NB4 (cell line): ENCODE measurements at regions not wholly inside any gene's neighbourhood (a gene's known extent, or its start where the extent isn't known, plus 50 kb on each side); places are given as distances from the start of the nearest gene placed in this dataset.

ENCODE experiments used
- DNase-seq: peaks from one replicate; pipeline ENCODE4 v3.0.0; 2010; ENCODE audit warnings: low read depth
- H3K4me3 ChIP-seq: one replicate; pipeline ENCODE4 v1.5.1; 2011; ENCODE audit warnings: mild to moderate bottlenecking, low read depth, low read length, moderate library complexity
- MYC ChIP-seq: IDR thresholded peaks from 2 replicates; pipeline ENCODE4 v1.6.1; 2011; ENCODE audit warnings: low read depth, low read length
- POLR2A ChIP-seq: IDR thresholded peaks from 2 replicates; pipeline ENCODE4 v1.6.1; 2011; ENCODE audit warnings: mild to moderate bottlenecking; ENCODE audit not compliant: insufficient read length; ENCODE audit errors: extremely low read depth
- TF ChIP-seq, protein P1 (sequence below): IDR thresholded peaks from one replicate; pipeline ENCODE4 v1.5.1; 2012; ENCODE audit warnings: low read depth, low read length
- TF ChIP-seq, protein P2 (sequence below): IDR thresholded peaks from 2 replicates; pipeline ENCODE4 v1.6.1; 2011; ENCODE audit warnings: low read depth, low read length

GRCh38 chr3:124535306-124535705 lies 194.9 kb upstream of the UMPS start:
- no peak overlapping the region for H3K4me3 ChIP-seq
- no peak for DNase-seq
- TF ChIP-seq, protein P1, sequence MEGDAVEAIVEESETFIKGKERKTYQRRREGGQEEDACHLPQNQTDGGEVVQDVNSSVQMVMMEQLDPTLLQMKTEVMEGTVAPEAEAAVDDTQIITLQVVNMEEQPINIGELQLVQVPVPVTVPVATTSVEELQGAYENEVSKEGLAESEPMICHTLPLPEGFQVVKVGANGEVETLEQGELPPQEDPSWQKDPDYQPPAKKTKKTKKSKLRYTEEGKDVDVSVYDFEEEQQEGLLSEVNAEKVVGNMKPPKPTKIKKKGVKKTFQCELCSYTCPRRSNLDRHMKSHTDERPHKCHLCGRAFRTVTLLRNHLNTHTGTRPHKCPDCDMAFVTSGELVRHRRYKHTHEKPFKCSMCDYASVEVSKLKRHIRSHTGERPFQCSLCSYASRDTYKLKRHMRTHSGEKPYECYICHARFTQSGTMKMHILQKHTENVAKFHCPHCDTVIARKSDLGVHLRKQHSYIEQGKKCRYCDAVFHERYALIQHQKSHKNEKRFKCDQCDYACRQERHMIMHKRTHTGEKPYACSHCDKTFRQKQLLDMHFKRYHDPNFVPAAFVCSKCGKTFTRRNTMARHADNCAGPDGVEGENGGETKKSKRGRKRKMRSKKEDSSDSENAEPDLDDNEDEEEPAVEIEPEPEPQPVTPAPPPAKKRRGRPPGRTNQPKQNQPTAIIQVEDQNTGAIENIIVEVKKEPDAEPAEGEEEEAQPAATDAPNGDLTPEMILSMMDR, result no peak
- no peak for TF ChIP-seq POLR2A
- TF ChIP-seq, protein P2, sequence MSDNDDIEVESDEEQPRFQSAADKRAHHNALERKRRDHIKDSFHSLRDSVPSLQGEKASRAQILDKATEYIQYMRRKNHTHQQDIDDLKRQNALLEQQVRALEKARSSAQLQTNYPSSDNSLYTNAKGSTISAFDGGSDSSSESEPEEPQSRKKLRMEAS, result no peak
- no peak for TF ChIP-seq MYC

DNA sequence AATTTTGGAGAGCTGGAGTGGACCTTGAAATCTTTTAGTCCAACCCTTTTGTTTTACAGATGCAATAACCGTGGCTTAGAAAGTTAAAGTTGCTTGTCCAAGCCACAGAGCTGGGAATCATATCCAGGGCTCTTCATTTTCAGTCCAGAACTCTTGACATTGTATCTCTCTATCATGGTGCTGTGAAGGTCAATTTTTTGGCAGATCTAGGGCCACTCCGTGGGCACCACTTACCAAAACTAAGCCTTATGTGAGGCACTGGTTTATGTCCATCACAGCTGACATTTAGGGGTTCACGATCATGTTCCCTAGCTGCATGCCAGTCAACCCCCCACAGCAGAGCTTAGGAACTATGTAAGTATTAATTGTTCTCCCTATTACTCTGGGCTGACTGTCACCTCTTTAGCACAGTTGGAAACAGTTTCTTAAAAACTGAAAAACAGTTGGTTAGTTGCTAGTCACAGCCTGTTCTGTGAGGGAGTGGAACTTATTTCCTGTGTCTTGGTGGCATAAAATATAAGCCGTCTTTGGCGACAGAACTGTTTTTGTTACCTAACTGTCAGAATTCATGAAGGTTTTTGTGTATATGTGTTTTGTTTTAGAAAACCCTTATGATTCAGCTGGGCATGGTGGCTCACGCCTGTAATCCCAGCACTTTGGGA lies 189.6 kb upstream of the UMPS start:
- no peak for TF ChIP-seq POLR2A
- TF ChIP-seq, protein P1, result no peak
- TF ChIP-seq MYC, result no peak
- TF ChIP-seq, protein P2, result no peak
- no peak for DNase-seq
- H3K4me3 ChIP-seq, result no peak overlapping the region

- H3K4me3 ChIP-seq, result no peak overlapping the region
- no peak for DNase-seq
- TF ChIP-seq, protein P2, result no peak
- TF ChIP-seq MYC (no peak), POLR2A (no peak)
- TF ChIP-seq, protein P1, result no peak
Measured at GRCh38 chr3:124542214-124542869, 187.9 kb upstream of the UMPS start.

DNA sequence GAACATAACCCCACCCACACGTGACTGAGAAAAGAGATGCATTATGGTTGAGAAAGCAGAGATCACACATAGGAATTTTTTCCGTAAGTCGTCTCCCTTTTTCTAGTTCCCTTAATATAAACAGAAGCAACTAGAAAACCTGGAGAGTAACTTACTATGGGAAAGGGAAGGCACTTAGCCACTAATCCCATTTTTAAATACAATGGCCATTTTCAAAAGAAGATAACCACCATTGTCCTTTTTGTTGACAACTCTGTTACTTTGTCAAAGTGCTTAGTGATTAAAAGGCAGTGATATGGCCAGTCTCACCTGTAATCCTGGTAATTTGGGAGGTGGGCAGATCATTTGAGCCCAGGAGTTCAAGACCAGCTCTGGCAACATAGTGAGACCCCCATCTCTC lies 184.4 kb upstream of the UMPS start:
- H3K4me3 ChIP-seq, result no peak overlapping the region
- TF ChIP-seq, protein P2, result no peak
- TF ChIP-seq POLR2A (no peak), MYC (no peak)
- TF ChIP-seq, protein P1, result no peak
- DNase-seq, result no peak

DNA sequence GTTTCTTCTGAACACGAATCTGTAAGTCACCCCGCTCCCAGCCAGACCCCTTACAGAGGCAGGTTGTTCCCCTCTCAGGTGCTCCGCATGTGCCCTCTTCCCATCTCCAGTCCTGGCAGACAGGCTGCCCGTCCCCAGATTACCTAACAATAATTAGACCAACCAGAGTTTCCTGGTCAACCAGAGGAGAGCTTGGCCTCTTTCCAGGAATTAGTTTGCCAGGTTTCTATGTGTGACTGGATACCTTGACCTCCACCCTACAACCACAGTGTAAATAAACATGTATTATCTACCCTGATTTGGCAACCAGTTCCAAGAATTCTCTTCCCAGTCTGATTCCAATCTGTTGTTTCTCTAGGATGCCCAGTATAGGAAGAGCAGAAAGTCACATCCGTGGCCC lies 178.0 kb upstream of the UMPS start:
- no peak overlapping the region for H3K4me3 ChIP-seq
- TF ChIP-seq MYC (no peak), POLR2A (no peak)
- TF ChIP-seq, protein P2, result no peak
- TF ChIP-seq, protein P1, result no peak
- DNase-seq, result no peak
